ENCODE measurements at regions not wholly inside any gene's neighbourhood (a gene's known extent, or its start where the extent isn't known, plus 50 kb on each side); places are given as distances from the start of the nearest gene placed in this dataset.

DNA sequence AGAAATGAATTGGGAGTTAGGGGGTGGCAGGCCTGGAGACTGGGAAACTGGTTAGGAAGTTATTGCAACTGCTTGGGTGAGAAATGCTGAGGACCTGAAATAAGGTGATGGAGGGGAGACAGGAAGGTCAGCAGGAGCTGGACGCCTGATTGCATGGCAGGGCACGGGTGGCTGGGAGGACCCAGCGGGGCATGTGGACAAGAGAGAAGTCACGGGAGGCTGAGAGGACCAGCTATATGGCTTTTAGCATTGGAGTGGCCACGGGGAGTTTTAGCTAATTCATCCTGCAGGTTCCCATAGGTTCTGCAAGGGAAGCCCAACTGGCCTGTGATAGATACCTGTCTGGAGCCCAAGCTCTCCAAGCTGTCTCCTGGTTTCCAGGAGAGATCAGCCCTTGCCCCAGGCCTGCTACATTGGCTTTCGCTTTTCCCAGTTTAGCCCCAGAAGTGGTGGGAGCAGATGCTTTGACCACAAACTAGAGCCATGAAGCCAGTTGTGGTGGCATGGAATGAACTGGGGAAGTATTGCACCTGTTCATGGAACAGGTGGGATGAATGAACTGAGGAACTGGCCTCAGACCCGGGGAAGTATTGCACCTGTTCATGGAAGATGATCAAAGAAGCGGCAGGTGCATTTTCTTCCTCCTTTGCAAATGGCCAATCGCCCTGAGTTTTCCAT, 93.6 kb upstream of the TAF1B start:
- H3K36me3 ChIP-seq (ENCODE audit: control insufficient read depth in 2 of 2, insufficient read depth in 2 of 2, low read length in 2 of 2), result no peaks in the 10 kb centered on the region
- no peak overlapping the region for H3K9ac ChIP-seq (ENCODE audit: low read length in 2 of 2)
- H3K4me1 ChIP-seq (ENCODE audit: control insufficient read depth, insufficient read depth, low read length), result no peaks in the 10 kb centered on the region
- H3K27ac ChIP-seq (ENCODE audit: low read length), result no peak overlapping the region
- no peak overlapping the region for H3K4me3 ChIP-seq (ENCODE audit: low read length in 2 of 2)
- no peaks in the 10 kb centered on the region for H3K9me3 ChIP-seq (ENCODE audit: control insufficient read depth in 2 of 2, low read length in 2 of 2)
- peaks cover 0 to 3% of the 10 kb centered on the region in 2 donors for H3K27me3 ChIP-seq (ENCODE audit: control insufficient read depth in 1 of 2, insufficient read depth in 2 of 2, low read length in 2 of 2)

DNA sequence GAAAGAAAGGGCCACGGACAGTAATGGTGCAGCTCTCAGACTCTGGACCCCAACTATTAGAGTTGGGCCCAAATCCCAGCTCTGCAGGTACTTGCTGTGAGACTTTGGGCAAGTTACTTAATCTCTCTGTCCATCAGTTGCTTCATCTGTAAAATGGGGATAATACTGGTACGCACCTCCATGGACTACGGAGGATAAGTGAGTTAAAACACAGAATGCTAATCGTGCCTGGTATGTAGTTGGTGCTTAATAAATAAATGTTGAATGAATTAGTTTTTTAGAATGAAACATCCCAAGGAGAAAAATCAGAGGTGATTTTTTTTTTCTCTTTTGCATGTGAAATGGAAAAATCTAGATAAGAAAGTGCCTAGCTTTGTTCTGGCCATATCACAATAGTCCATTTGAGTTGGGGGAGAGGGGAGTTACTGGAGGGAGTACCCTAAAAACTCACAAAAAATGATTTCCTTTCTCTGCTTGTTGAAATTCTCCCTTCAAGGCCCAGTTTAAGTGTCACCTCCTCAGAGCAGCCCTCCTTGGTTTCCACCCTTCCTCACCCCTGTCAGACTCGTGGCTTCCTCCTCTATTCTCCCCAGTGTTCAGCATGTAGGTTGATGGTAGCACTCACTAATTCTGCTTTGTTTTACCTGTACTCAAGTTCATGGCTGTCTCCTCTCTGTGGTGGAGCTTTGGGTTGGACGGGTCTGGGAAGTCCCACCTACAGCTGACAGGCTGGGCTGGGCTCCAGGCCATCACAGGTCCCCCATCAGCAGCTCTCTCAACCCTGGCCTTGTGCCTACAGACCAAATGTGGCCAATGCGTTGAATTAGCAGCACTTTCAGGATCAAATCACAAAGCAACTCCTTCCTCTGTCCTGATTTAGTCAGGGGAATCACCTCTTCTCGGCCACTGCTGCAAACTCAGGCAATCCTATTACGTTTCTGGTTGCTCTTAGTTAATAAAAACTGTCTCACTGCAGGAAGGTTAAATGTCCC, 92.8 kb upstream of the TAF1B start:
- Histone ChIP-seq H3K36me3 (ENCODE audit: control insufficient read depth in 2 of 2, insufficient read depth in 2 of 2, low read length in 2 of 2) (no peaks in the 10 kb centered on the region), H3K27me3 (ENCODE audit: control insufficient read depth in 1 of 2, insufficient read depth in 2 of 2, low read length in 2 of 2) (peaks cover 1 to 3% of the 10 kb centered on the region in 2 donors), H3K27ac (ENCODE audit: low read length) (no peak overlapping the region), H3K4me1 (ENCODE audit: control insufficient read depth, insufficient read depth, low read length) (no peaks in the 10 kb centered on the region), H3K9me3 (ENCODE audit: control insufficient read depth in 2 of 2, low read length in 2 of 2) (no peaks in the 10 kb centered on the region), H3K9ac (ENCODE audit: low read length in 2 of 2) (no peak overlapping the region), H3K4me3 (ENCODE audit: low read length in 2 of 2) (no peak overlapping the region)

DNA sequence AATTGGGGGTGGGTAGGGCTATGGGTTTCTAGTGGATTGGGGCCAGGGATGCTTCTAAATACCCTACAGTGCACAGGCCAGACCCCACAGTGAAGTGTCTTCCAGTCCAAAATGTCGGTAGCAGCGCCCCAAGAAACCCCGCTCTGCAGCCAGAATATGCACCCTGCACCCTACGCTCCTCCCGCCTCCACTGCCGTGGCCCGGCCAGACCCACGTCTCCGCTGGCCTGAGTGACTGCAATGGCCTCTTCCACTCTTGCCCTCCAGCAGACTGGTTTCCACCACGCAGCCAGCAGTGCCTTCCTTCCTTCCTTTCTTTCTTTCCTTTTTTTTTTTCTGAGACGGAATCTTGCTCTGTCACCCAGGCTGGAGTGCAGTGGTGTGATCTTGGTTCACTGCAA, 91.4 kb upstream of the TAF1B start:
- no peaks in the 10 kb centered on the region for H3K9me3 ChIP-seq (ENCODE audit: control insufficient read depth in 2 of 2, low read length in 2 of 2)
- no peak overlapping the region for H3K27ac ChIP-seq (ENCODE audit: low read length)
- H3K36me3 ChIP-seq (ENCODE audit: control insufficient read depth in 2 of 2, insufficient read depth in 2 of 2, low read length in 2 of 2), result no peaks in the 10 kb centered on the region
- H3K4me1 ChIP-seq (ENCODE audit: control insufficient read depth, insufficient read depth, low read length), result peaks cover 4% of the 10 kb centered on the region
- no peak overlapping the region for H3K9ac ChIP-seq (ENCODE audit: low read length in 2 of 2)
- peaks cover 2 to 6% of the 10 kb centered on the region in 2 donors for H3K27me3 ChIP-seq (ENCODE audit: control insufficient read depth in 1 of 2, insufficient read depth in 2 of 2, low read length in 2 of 2)
- no peak overlapping the region for H3K4me3 ChIP-seq (ENCODE audit: low read length in 2 of 2)

DNA sequence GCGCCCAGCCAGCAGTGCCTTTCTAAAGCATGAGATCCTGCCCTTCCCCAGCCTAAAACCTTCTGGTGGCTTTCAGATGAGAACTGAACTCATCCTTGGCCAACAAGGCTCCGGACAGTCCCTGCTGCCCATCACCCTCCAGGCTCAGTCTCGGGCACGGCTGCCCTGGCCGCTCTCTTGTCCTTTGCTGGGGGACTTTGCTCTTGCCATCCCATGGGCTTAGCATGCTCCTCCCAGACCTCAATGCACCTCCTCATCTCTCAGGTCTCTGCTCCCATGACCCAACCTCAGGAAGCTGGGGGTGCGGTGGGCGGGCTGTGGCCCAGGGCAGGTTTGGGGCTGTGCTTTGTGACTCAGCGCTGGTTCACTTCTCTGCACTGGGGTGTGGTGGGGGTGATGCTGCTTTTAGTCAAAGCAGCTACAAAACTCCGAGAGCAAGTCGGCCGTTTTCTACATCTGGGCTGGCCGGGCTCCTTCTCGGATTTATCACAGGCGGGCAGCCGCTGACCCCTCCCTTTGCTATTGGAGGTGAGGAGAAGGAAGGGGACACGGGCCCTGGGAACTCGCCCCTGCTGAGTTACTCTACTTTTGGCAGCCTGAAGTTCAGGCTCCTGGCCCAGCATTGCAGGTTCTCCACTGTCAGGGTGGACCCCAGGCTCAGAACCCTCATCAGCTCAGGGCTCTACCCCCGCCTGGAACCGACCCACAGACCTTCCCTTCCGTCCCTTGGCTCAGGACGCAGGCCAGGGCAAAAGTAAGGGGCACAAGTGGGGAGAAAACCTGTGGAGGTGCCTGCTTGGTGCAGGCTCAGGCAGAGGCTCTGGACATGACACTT, 90.6 kb upstream of the TAF1B start:
- Histone ChIP-seq H3K9me3 (ENCODE audit: control insufficient read depth in 2 of 2, low read length in 2 of 2) (no peaks in the 10 kb centered on the region), H3K4me1 (ENCODE audit: control insufficient read depth, insufficient read depth, low read length) (peaks cover 11% of the 10 kb centered on the region), H3K36me3 (ENCODE audit: control insufficient read depth in 2 of 2, insufficient read depth in 2 of 2, low read length in 2 of 2) (no peaks in the 10 kb centered on the region), H3K27me3 (ENCODE audit: control insufficient read depth in 1 of 2, insufficient read depth in 2 of 2, low read length in 2 of 2) (peaks cover 2 to 10% of the 10 kb centered on the region in 2 donors), H3K9ac (ENCODE audit: low read length in 2 of 2) (no peak overlapping the region), H3K27ac (ENCODE audit: low read length) (no peak overlapping the region), H3K4me3 (ENCODE audit: low read length in 2 of 2) (no peak overlapping the region)

DNA sequence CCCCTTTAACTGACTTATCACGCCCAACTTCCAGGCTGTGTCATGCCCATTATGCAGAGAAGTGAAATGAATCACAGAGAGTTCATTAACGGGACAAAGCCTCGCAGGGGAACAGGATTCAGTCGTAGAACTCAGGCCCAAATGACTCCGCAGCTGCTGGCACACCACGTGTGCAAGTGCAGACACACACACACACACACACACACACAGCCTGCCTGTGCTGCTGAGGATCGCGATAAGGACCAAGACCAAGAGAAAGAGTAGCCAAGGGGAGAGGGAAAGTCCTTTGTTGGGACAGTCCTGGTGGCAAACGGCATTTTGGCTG, 90.0 kb upstream of the TAF1B start:
- Histone ChIP-seq H3K4me1 (ENCODE audit: control insufficient read depth, insufficient read depth, low read length) (peaks cover 16% of the 10 kb centered on the region), H3K4me3 (ENCODE audit: low read length in 2 of 2) (no peak overlapping the region), H3K9me3 (ENCODE audit: control insufficient read depth in 2 of 2, low read length in 2 of 2) (no peaks in the 10 kb centered on the region), H3K9ac (ENCODE audit: low read length in 2 of 2) (no peak overlapping the region), H3K36me3 (ENCODE audit: control insufficient read depth in 2 of 2, insufficient read depth in 2 of 2, low read length in 2 of 2) (no peaks in the 10 kb centered on the region), H3K27me3 (ENCODE audit: control insufficient read depth in 1 of 2, insufficient read depth in 2 of 2, low read length in 2 of 2) (peaks cover 2 to 10% of the 10 kb centered on the region in 2 donors), H3K27ac (ENCODE audit: low read length) (no peak overlapping the region)

DNA sequence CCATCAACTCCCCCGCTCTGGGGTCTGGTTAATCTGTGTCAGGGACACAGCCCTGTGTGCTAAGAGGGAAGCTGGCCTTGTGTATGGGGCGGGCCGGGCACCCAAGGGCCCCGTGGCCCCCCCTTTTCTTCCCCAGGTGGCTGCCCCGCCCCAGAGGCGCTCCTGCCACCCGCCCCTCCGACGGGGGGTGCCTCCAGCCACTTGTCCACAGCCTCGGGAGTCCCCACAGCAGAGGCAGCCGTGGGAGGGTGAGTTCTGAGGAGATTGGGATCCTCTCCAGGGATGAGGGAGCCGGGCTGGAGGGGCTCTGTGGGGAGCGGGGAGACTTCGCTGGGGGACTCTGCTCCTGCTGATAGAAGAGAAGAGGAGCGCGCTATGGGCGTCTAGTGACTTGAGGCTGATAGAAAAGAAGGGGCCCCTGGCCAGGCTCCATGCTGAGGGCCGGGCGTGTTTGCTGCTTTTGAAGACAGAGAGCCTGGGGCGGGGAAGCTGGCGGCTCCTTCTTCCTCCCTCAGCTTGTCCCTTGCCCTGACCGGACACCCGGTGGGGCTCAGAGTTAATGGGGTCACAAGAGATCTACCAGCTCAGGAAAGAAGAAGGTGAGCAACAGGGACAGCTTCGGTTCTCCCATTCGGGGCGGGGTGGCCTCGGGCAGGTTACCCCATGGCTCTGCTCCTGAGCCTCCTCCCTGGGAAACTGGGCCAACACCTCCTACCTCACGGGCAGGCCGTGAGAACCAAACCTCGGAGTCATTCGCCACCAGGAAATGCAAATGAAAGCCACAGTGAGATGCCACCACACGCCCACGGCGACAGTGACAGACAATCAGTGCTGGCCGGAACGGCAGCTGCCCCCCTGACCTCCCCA, 89.4 kb upstream of the TAF1B start:
- Histone ChIP-seq H3K4me1 (ENCODE audit: control insufficient read depth, insufficient read depth, low read length) (peaks cover 17% of the 10 kb centered on the region), H3K9me3 (ENCODE audit: control insufficient read depth in 2 of 2, low read length in 2 of 2) (no peaks in the 10 kb centered on the region), H3K4me3 (ENCODE audit: low read length in 2 of 2) (no peak overlapping the region), H3K27ac (ENCODE audit: low read length) (no peak overlapping the region), H3K36me3 (ENCODE audit: control insufficient read depth in 2 of 2, insufficient read depth in 2 of 2, low read length in 2 of 2) (no peaks in the 10 kb centered on the region), H3K9ac (ENCODE audit: low read length in 2 of 2) (no peak overlapping the region), H3K27me3 (ENCODE audit: control insufficient read depth in 1 of 2, insufficient read depth in 2 of 2, low read length in 2 of 2) (peaks cover 2 to 10% of the 10 kb centered on the region in 2 donors)

DNA sequence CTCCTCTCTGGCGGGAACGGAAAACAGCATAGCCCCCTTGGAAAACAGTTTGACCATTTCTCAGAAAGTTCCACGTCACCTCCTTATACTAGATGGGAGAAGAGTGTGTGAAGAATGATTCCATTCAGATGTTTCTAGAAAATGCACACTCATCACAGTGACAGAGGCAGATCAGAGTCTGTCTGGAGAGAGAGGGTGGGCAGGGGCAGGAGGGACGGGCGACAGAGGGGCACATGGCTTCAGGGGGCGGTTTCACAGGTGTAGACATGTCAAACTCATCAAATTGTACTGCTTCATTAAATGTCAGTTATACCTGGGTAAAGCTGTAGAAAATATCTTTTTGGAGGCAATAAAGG, 88.8 kb upstream of the TAF1B start:
- Histone ChIP-seq H3K27me3 (ENCODE audit: control insufficient read depth in 1 of 2, insufficient read depth in 2 of 2, low read length in 2 of 2) (peaks cover 2 to 10% of the 10 kb centered on the region in 2 donors), H3K9ac (ENCODE audit: low read length in 2 of 2) (no peak overlapping the region), H3K4me1 (ENCODE audit: control insufficient read depth, insufficient read depth, low read length) (peaks cover 17% of the 10 kb centered on the region), H3K27ac (ENCODE audit: low read length) (no peak overlapping the region), H3K36me3 (ENCODE audit: control insufficient read depth in 2 of 2, insufficient read depth in 2 of 2, low read length in 2 of 2) (no peaks in the 10 kb centered on the region), H3K9me3 (ENCODE audit: control insufficient read depth in 2 of 2, low read length in 2 of 2) (no peaks in the 10 kb centered on the region), H3K4me3 (ENCODE audit: low read length in 2 of 2) (no peak overlapping the region)

DNA sequence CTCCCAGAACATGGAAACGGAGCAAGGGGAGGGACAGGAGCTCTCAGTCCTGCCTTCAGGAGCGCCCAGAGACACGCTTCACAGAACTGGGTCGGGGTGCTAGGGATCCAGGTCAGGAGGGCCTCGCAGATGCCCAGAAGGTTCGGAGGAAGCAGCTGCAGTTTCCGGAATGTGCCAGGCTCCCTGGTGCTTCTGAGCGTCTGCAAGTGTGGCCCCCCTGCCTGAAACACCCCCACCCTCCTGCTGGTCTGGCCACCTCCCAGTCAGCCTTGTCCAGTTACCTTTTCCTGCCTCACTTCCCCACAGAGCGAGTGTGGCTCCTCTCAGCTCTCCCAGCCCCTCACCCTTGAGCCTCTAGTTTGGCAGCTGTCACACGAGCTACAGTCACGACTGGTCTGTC, 88.3 kb upstream of the TAF1B start:
- H3K27me3 ChIP-seq (ENCODE audit: control insufficient read depth in 1 of 2, insufficient read depth in 2 of 2, low read length in 2 of 2), result peaks cover 2 to 10% of the 10 kb centered on the region in 2 donors
- no peak overlapping the region for H3K9ac ChIP-seq (ENCODE audit: low read length in 2 of 2)
- H3K4me1 ChIP-seq (ENCODE audit: control insufficient read depth, insufficient read depth, low read length), result peaks cover 17% of the 10 kb centered on the region
- no peaks in the 10 kb centered on the region for H3K36me3 ChIP-seq (ENCODE audit: control insufficient read depth in 2 of 2, insufficient read depth in 2 of 2, low read length in 2 of 2)
- H3K9me3 ChIP-seq (ENCODE audit: control insufficient read depth in 2 of 2, low read length in 2 of 2), result no peaks in the 10 kb centered on the region
- no peak overlapping the region for H3K27ac ChIP-seq (ENCODE audit: low read length)
- H3K4me3 ChIP-seq (ENCODE audit: low read length in 2 of 2), result no peak overlapping the region

DNA sequence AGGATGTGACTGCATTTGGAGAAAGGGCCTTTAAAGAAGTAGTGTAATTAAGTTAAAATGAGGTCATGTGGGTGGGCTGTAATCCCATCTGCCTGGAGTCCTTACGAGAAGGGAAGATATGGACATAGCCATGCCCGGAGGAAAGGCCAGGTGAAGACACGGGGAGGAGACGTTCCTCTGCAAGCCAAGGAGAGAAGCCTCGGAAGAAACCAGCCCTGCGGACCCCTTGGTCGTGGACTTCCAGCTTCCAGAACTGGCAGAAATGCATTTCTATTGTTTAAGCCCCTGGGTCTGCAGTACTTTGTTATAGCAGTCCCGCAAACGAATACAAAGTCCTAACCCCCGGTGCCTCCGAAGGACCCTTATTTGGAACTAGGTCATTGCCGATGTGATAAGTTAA, 87.6 kb upstream of the TAF1B start:
- peaks cover 2 to 10% of the 10 kb centered on the region in 2 donors for H3K27me3 ChIP-seq (ENCODE audit: control insufficient read depth in 1 of 2, insufficient read depth in 2 of 2, low read length in 2 of 2)
- H3K9me3 ChIP-seq (ENCODE audit: control insufficient read depth in 2 of 2, low read length in 2 of 2), result no peaks in the 10 kb centered on the region
- no peak overlapping the region for H3K4me3 ChIP-seq (ENCODE audit: low read length in 2 of 2)
- H3K4me1 ChIP-seq (ENCODE audit: control insufficient read depth, insufficient read depth, low read length), result peaks cover 17% of the 10 kb centered on the region
- no peak overlapping the region for H3K9ac ChIP-seq (ENCODE audit: low read length in 2 of 2)
- no peak overlapping the region for H3K27ac ChIP-seq (ENCODE audit: low read length)
- no peaks in the 10 kb centered on the region for H3K36me3 ChIP-seq (ENCODE audit: control insufficient read depth in 2 of 2, insufficient read depth in 2 of 2, low read length in 2 of 2)

DNA sequence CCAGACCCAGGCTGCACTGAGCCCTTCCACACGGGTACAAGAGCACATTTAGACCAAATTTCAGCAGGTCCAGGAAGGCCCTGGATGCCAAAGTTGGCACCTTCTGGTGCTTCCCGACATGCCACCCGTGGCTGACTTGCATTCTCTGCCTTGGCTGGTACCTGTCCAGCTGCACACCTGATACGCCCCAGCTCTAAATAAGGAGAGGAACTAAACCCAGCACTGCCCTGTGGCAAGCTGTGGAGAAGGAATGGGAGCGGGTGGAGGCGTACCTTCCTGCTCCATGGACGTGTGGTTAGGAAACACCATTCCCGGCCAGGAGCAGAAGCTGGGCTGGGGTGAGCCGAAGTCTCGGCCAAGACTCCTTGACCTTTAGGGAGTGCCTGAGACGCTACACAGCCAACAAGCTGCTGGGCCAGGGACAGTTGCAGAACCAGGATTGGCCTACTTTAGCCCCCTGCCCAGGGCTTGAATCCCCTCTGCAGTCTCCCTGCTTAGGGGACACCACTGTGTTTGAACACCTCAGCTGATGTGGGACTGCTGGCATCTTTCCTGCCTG, 86.5 kb upstream of the TAF1B start:
- peaks cover 2 to 10% of the 10 kb centered on the region in 2 donors for H3K27me3 ChIP-seq (ENCODE audit: control insufficient read depth in 1 of 2, insufficient read depth in 2 of 2, low read length in 2 of 2)
- peaks cover 18% of the 10 kb centered on the region for H3K4me1 ChIP-seq (ENCODE audit: control insufficient read depth, insufficient read depth, low read length)
- H3K9ac ChIP-seq (ENCODE audit: low read length in 2 of 2), result no peak overlapping the region
- no peaks in the 10 kb centered on the region for H3K9me3 ChIP-seq (ENCODE audit: control insufficient read depth in 2 of 2, low read length in 2 of 2)
- H3K36me3 ChIP-seq (ENCODE audit: control insufficient read depth in 2 of 2, insufficient read depth in 2 of 2, low read length in 2 of 2), result no peaks in the 10 kb centered on the region
- no peak overlapping the region for H3K27ac ChIP-seq (ENCODE audit: low read length)
- no peak overlapping the region for H3K4me3 ChIP-seq (ENCODE audit: low read length in 2 of 2)
